ENCODE measurements at regions not wholly inside any gene's neighbourhood (a gene's known extent, or its start where the extent isn't known, plus 50 kb on each side); places are given as distances from the start of the nearest gene placed in this dataset.

GRCh38 chr2:118738524-118739308 is 108.7 kb downstream of the EN1 start:
- DNase-seq (ENCODE audit: low spot score), result no peak

GRCh38 chr2:118738106-118738505 is 109.3 kb downstream of the EN1 start:
- no peak for DNase-seq (ENCODE audit: low spot score)

- DNase-seq (ENCODE audit: low spot score), result no peak
These were observed 109.8 kb downstream of the EN1 start for GRCh38 chr2:118737684-118738083.

- DNase-seq (ENCODE audit: low spot score), result no peak
These were observed 115.0 kb downstream of the EN1 start for GRCh38 chr2:118732432-118732831.

GRCh38 chr2:118731413-118731812 is 116.0 kb downstream of the EN1 start:
- DNase-seq (ENCODE audit: low spot score), result no peak

- no peak for DNase-seq (ENCODE audit: low spot score)
These were observed 117.0 kb downstream of the EN1 start for GRCh38 chr2:118730405-118730804.

- DNase-seq (ENCODE audit: low spot score), result no peak
These were observed 117.7 kb downstream of the EN1 start for GRCh38 chr2:118729760-118730159.

GRCh38 chr2:118728984-118729383 is 118.5 kb downstream of the EN1 start:
- no peak for DNase-seq (ENCODE audit: low spot score)

- DNase-seq (ENCODE audit: low spot score), result no peak
These were observed 120.6 kb downstream of the EN1 start for GRCh38 chr2:118726821-118727220.

GRCh38 chr2:118723394-118723793 is 124.1 kb downstream of the EN1 start:
- DNase-seq (ENCODE audit: low spot score), result no peak

GRCh38 chr2:118722976-118723375 is 124.5 kb downstream of the EN1 start:
- DNase-seq (ENCODE audit: low spot score), result no peak

GRCh38 chr2:118721817-118722551 is 125.5 kb downstream of the EN1 start:
- DNase-seq (ENCODE audit: low spot score), result no peak

GRCh38 chr2:118720866-118721265 is 126.6 kb downstream of the EN1 start:
- DNase-seq (ENCODE audit: low spot score), result no peak

GRCh38 chr2:118718921-118719320 is 128.5 kb downstream of the EN1 start:
- DNase-seq (ENCODE audit: low spot score), result no peak

GRCh38 chr2:118716102-118716501 is 131.3 kb downstream of the EN1 start:
- no peak for DNase-seq (ENCODE audit: low spot score)

GRCh38 chr2:118714118-118714517 is 133.3 kb downstream of the EN1 start:
- DNase-seq (ENCODE audit: low spot score), result no peak

- DNase-seq (ENCODE audit: low spot score), result no peak
These were observed 135.8 kb downstream of the EN1 start for GRCh38 chr2:118711603-118712002.

GRCh38 chr2:118710481-118710880 is 137.0 kb downstream of the EN1 start:
- DNase-seq (ENCODE audit: low spot score), result no peak

GRCh38 chr2:118709786-118710185 is 137.7 kb downstream of the EN1 start:
- DNase-seq (ENCODE audit: low spot score), result no peak

- DNase-seq (ENCODE audit: low spot score), result no peak
These were observed 140.6 kb downstream of the EN1 start for GRCh38 chr2:118706844-118707243.

GRCh38 chr2:118706371-118706770 is 141.1 kb downstream of the EN1 start:
- no peak for DNase-seq (ENCODE audit: low spot score)

GRCh38 chr2:118705032-118705431 is 142.4 kb downstream of the EN1 start:
- DNase-seq (ENCODE audit: low spot score), result no peak

- no peak for DNase-seq (ENCODE audit: low spot score)
These were observed 147.8 kb downstream of the EN1 start for GRCh38 chr2:118699447-118700175.
